C4-2B (cell line): ENCODE measurements at regions not wholly inside any gene's neighbourhood (a gene's known extent, or its start where the extent isn't known, plus 50 kb on each side); places are given as distances from the start of the nearest gene placed in this dataset.

ENCODE experiments used
- ZFX ChIP-seq: fragments of 450-650 bp; IDR thresholded peaks from 2 replicates; pipeline ENCODE4 v1.6.1; 2017
- TF ChIP-seq, protein P1 (sequence below): fragments of 450-650 bp; conservative IDR thresholded peaks from 2 replicates; pipeline ENCODE4 v1.5.1; 2017; ENCODE audit warnings: mild to moderate bottlenecking

- TF ChIP-seq, protein P1, sequence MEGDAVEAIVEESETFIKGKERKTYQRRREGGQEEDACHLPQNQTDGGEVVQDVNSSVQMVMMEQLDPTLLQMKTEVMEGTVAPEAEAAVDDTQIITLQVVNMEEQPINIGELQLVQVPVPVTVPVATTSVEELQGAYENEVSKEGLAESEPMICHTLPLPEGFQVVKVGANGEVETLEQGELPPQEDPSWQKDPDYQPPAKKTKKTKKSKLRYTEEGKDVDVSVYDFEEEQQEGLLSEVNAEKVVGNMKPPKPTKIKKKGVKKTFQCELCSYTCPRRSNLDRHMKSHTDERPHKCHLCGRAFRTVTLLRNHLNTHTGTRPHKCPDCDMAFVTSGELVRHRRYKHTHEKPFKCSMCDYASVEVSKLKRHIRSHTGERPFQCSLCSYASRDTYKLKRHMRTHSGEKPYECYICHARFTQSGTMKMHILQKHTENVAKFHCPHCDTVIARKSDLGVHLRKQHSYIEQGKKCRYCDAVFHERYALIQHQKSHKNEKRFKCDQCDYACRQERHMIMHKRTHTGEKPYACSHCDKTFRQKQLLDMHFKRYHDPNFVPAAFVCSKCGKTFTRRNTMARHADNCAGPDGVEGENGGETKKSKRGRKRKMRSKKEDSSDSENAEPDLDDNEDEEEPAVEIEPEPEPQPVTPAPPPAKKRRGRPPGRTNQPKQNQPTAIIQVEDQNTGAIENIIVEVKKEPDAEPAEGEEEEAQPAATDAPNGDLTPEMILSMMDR = no peak
- TF ChIP-seq ZFX = no peak
Observed at GRCh38 chr20:22062874-22063273, 357.4 kb downstream of the PAX1 start.
